Gastrocnemius medialis (tissue), 4 donors: ENCODE measurements at regions not wholly inside any gene's neighbourhood (a gene's known extent, or its start where the extent isn't known, plus 50 kb on each side); places are given as distances from the start of the nearest gene placed in this dataset.

Source experiments
- POLR2A ChIP-seq, 2 donors: fragments of 450-650 bp; IDR thresholded peaks; one replicate each; pipeline ENCODE4 v1.6.1; 2017; ENCODE audit warnings: antibody characterized with exemption in 2 of 2, mild to moderate bottlenecking in 2 of 2, moderate library complexity in 2 of 2
- TF ChIP-seq, protein P1 (sequence below), 5 experiments: fragments of 450-650 bp in 3 of 5; fragments of 200-600 bp in 2 of 5; sonication (generic) in 2 of 5; IDR thresholded peaks in 4 of 5; conservative IDR thresholded peaks in 1 of 5; 1 replicate in 4 of 5; 2 replicates in 1 of 5; pipeline ENCODE4 v1.5.1; 2016 to 2019; ENCODE audit warnings: antibody characterized with exemption in 5 of 5, mild to moderate bottlenecking in 3 of 5, moderate library complexity in 3 of 5

DNA sequence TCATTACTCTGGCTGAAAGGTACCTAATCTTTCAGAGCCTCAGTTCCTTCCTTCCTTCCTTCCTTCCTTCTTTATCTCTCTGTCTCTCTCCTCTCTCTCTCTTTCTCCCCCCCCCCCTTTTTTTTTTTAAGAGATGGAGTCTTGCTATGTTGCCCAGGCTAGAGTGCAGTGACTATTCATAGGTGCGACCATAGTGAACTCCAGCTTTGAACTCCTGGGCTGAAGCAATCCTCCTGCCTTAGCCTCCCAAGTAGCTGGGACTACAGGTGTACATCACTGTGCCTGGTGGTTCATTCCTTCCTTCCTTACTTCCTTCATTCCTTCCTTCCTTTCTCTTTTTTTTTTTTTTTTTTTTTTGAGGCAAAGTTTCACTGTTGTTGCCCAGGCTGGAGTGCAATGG lies 64.3 kb upstream of the MAP4K3 start:
- TF ChIP-seq, protein P1, sequence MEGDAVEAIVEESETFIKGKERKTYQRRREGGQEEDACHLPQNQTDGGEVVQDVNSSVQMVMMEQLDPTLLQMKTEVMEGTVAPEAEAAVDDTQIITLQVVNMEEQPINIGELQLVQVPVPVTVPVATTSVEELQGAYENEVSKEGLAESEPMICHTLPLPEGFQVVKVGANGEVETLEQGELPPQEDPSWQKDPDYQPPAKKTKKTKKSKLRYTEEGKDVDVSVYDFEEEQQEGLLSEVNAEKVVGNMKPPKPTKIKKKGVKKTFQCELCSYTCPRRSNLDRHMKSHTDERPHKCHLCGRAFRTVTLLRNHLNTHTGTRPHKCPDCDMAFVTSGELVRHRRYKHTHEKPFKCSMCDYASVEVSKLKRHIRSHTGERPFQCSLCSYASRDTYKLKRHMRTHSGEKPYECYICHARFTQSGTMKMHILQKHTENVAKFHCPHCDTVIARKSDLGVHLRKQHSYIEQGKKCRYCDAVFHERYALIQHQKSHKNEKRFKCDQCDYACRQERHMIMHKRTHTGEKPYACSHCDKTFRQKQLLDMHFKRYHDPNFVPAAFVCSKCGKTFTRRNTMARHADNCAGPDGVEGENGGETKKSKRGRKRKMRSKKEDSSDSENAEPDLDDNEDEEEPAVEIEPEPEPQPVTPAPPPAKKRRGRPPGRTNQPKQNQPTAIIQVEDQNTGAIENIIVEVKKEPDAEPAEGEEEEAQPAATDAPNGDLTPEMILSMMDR (IDR thresholded peaks at IDR 0.05 in 4 of 5, conservative IDR thresholded peaks at IDR 0.05 in 1 of 5) = no peak
- no peak for TF ChIP-seq POLR2A (IDR thresholded peaks at IDR 0.05)
